ENCODE measurements at regions not wholly inside any gene's neighbourhood (a gene's known extent, or its start where the extent isn't known, plus 50 kb on each side); places are given as distances from the start of the nearest gene placed in this dataset.

DNA sequence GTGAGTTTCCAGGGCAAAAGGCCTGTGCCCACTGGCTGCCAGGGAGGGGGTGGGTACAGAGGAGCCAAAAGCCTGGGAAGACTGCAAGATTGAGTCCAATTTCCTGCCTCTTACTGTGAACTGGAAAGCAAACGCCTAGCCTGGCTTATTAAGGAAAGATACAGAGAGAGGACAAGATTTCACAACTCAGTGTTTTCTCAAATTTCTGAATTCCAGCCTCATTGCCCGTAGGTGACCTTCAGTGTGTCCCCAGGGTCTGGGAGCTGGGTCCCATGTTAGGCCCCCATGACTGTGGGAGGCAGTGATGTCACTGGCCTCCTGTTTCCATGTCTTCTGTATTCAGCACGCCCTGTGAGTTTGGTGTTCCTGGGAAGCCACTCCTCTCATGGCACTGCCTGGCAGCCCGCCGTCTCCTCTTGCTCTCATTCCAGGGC lies 60.6 kb upstream of the PTPN3 start:
- ChIA-PET POLR2A (no interaction called here), CTCF (no interaction called here)
- Histone ChIP-seq H3K27me3 (ENCODE audit: control insufficient read depth in 2 of 2, insufficient read depth in 2 of 2, low read length in 2 of 2) (no peaks in the 10 kb centered on the region), H3K9me1 (replicated peaks; ENCODE audit: control insufficient read depth, extremely low read depth, insufficient read depth, low read length) (no peaks in the 10 kb centered on the region), H3K4me1 (ENCODE audit: control insufficient read depth, extremely low read depth, insufficient read depth, low read length) (no peaks in the 10 kb centered on the region), H3K4me3 (replicated peaks in 1 of 3; ENCODE audit: insufficient read depth in 1 of 3, low read depth in 1 of 3, low read length in 3 of 3) (no peak overlapping the region), H2AFZ (ENCODE audit: low read depth, low read length) (no peak overlapping the region), H3K9me3 (replicated peaks; ENCODE audit: control insufficient read depth, insufficient read depth, low read length) (no peaks in the 10 kb centered on the region), H3K4me2 (ENCODE audit: insufficient read depth, low read length) (no peak overlapping the region), H4K20me1 (replicated peaks; ENCODE audit: control insufficient read depth, extremely low read depth, insufficient read depth, low read length) (no peaks in the 10 kb centered on the region), H3K79me2 (ENCODE audit: control insufficient read depth, insufficient read depth, low read length) (no peaks in the 10 kb centered on the region), H3K36me3 (ENCODE audit: control insufficient read depth in 2 of 2, extremely low read depth in 1 of 2, insufficient read depth in 2 of 2, low read length in 2 of 2) (no peaks in the 10 kb centered on the region), H3K27ac (ENCODE audit: insufficient read depth, low read depth, low read length) (no peak overlapping the region), H3K9ac (replicated peaks; ENCODE audit: extremely low read depth, insufficient read depth, low read length) (no peak overlapping the region)
- TF ChIP-seq FOS (IDR thresholded peaks at IDR 0.05; ENCODE audit: borderline replicate concordance, insufficient read depth, low read length), result no peak
- no peak for TF ChIP-seq EZH2 (IDR thresholded peaks at IDR 0.05; ENCODE audit: borderline replicate concordance, low read depth, low read length, severe bottlenecking)
- no peak for TF ChIP-seq JUN (IDR thresholded peaks at IDR 0.05; ENCODE audit: borderline replicate concordance, insufficient read depth, insufficient read length, low read depth)
- TF ChIP-seq, protein P1, sequence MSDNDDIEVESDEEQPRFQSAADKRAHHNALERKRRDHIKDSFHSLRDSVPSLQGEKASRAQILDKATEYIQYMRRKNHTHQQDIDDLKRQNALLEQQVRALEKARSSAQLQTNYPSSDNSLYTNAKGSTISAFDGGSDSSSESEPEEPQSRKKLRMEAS (IDR thresholded peaks at IDR 0.05; ENCODE audit: insufficient read depth, insufficient read length), result no peak
- TF ChIP-seq, protein P2, sequence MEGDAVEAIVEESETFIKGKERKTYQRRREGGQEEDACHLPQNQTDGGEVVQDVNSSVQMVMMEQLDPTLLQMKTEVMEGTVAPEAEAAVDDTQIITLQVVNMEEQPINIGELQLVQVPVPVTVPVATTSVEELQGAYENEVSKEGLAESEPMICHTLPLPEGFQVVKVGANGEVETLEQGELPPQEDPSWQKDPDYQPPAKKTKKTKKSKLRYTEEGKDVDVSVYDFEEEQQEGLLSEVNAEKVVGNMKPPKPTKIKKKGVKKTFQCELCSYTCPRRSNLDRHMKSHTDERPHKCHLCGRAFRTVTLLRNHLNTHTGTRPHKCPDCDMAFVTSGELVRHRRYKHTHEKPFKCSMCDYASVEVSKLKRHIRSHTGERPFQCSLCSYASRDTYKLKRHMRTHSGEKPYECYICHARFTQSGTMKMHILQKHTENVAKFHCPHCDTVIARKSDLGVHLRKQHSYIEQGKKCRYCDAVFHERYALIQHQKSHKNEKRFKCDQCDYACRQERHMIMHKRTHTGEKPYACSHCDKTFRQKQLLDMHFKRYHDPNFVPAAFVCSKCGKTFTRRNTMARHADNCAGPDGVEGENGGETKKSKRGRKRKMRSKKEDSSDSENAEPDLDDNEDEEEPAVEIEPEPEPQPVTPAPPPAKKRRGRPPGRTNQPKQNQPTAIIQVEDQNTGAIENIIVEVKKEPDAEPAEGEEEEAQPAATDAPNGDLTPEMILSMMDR (IDR thresholded peaks at IDR 0.05; ENCODE audit: extremely low read depth in 1 of 2, insufficient read depth in 1 of 2, low read depth in 1 of 2, low read length in 2 of 2), result no peak
- no peak for TF ChIP-seq POLR2A (IDR thresholded peaks at IDR 0.05; ENCODE audit: low read depth, low read length)
- no peak for TF ChIP-seq MYC (IDR thresholded peaks at IDR 0.05; ENCODE audit: low read depth, low read length)
- DNase-seq (ENCODE audit: low read depth, low spot score), result no peak
- FAIRE-seq, result no peak
- BruUV-seq (replicated peaks), result no TSS peak
- intact Hi-C loops (cut with micrococcal nuclease), result no loop called here
- dilution Hi-C loops (cut with MboI; ENCODE audit: extremely low pct_ligation_motif_present, low sequenced_read_pairs), result no loop called here

Data from endothelial cell of umbilical vein (primary cell).